Amygdala (tissue), 56 donors: ENCODE measurements at regions not wholly inside any gene's neighbourhood (a gene's known extent, or its start where the extent isn't known, plus 50 kb on each side); places are given as distances from the start of the nearest gene placed in this dataset.

ENCODE experiments used
- DNase-seq, 56 donors: peaks; one replicate each; lab custom pipeline; 2025; lab: John Stamatoyannopoulos, UW

GRCh38 chr12:67568055-67568454, 80.5 kb upstream of the DYRK2 start:
- DNase-seq, result no peak

- DNase-seq, result no peak
These were observed 76.1 kb upstream of the DYRK2 start for GRCh38 chr12:67572492-67572891.

GRCh38 chr12:67573566-67573965, 75.0 kb upstream of the DYRK2 start:
- no peak for DNase-seq

- DNase-seq, result no peak
These were observed 69.4 kb upstream of the DYRK2 start for GRCh38 chr12:67578976-67579661.

GRCh38 chr12:67579662-67580003, 68.9 kb upstream of the DYRK2 start:
- DNase-seq, result no peak

GRCh38 chr12:67582238-67582834, 66.2 kb upstream of the DYRK2 start:
- DNase-seq, result no peak

GRCh38 chr12:67582844-67583243, 65.7 kb upstream of the DYRK2 start:
- DNase-seq, result no peak

GRCh38 chr12:67586951-67587350, 61.6 kb upstream of the DYRK2 start:
- DNase-seq, result no peak

GRCh38 chr12:67589078-67589477, 59.5 kb upstream of the DYRK2 start:
- no peak for DNase-seq

GRCh38 chr12:67590149-67590790, 58.3 kb upstream of the DYRK2 start:
- DNase-seq, result no peak

- no peak for DNase-seq
These were observed 56.1 kb upstream of the DYRK2 start for GRCh38 chr12:67592228-67593011.

GRCh38 chr12:67593041-67593440, 55.5 kb upstream of the DYRK2 start:
- no peak for DNase-seq

GRCh38 chr12:67593461-67594330, 54.8 kb upstream of the DYRK2 start:
- DNase-seq, result no peak

GRCh38 chr12:67594888-67595287, 53.7 kb upstream of the DYRK2 start:
- no peak for DNase-seq

- DNase-seq, result no peak
These were observed 53.2 kb upstream of the DYRK2 start for GRCh38 chr12:67595365-67595764.

- no peak for DNase-seq
These were observed 49.9 kb upstream of the DYRK2 start for GRCh38 chr12:67598598-67598997.
